Esophagus muscularis mucosa (tissue), 4 donors: ENCODE measurements at regions not wholly inside any gene's neighbourhood (a gene's known extent, or its start where the extent isn't known, plus 50 kb on each side); places are given as distances from the start of the nearest gene placed in this dataset.
A peak's percentile ranks its signal among the peaks of the same experiment; 100 is the strongest.

Experiments
- DNase-seq: peaks from one replicate; pipeline ENCODE4 v3.0.0-alpha.2; 2017; ENCODE audit errors: extremely low spot score
- H3K27ac ChIP-seq, 4 donors: fragments of 200-600 bp; sonication (generic); replicated peaks in 1 of 4; 1 replicate in 3 of 4; 2 replicates in 1 of 4; pipeline ENCODE4 v1.5.1; 2016 to 2019; ENCODE audit warnings: mild to moderate bottlenecking in 1 of 4
- H3K27me3 ChIP-seq, 4 donors: fragments of 200-600 bp; sonication (generic); one replicate each; pipeline versions ENCODE4 v1.5.1 to v1.6.0; 2016 to 2019
- H3K36me3 ChIP-seq, 4 donors: fragments of 200-600 bp; sonication (generic); one replicate each; pipeline ENCODE4 v1.5.1; 2016 to 2019
- H3K4me1 ChIP-seq, 4 donors: fragments of 200-600 bp; sonication (generic); one replicate each; pipeline ENCODE4 v1.5.1; 2016 to 2019
- H3K4me3 ChIP-seq, 4 donors: fragments of 200-600 bp; sonication (generic); 1 replicate in 2 of 4; 2 replicates in 2 of 4; pipeline ENCODE4 v1.5.1; 2016 to 2019; ENCODE audit warnings: mild to moderate bottlenecking in 4 of 4, moderate library complexity in 1 of 4
- H3K9me3 ChIP-seq, 4 donors: fragments of 200-600 bp; sonication (generic); 1 replicate in 3 of 4; 2 replicates in 1 of 4; pipeline ENCODE4 v1.5.1; 2016 to 2019
- EP300 ChIP-seq: sonication (generic); formaldehyde crosslinking; IDR thresholded peaks from one replicate; pipeline ENCODE4 v1.6.1; 2017; ENCODE audit warnings: antibody characterized with exemption
- POLR2A ChIP-seq: fragments of 450-650 bp; IDR thresholded peaks from one replicate; pipeline ENCODE4 v1.6.1; 2017; ENCODE audit warnings: antibody characterized with exemption, moderate library complexity, mild to moderate bottlenecking, low read depth
- POLR2AphosphoS5 ChIP-seq, 2 donors: sonication (generic); formaldehyde crosslinking; IDR thresholded peaks; one replicate each; pipeline ENCODE4 v1.6.1; 2017; ENCODE audit warnings: antibody characterized with exemption in 2 of 2
- WGBS: methylation state at CpG from one replicate; pipeline ENCODE4 v1.1.5; 2018; 5-methylcytosine and 5-hydroxymethylcytosine counted together
- intact Hi-C: fragments of 100-400 bp; cut with DNase I; formaldehyde crosslinking; loops from one replicate; pipeline ENCODE4 v1.15.1; 2023
- TF ChIP-seq, protein P1 (sequence below), 3 experiments: fragments of 200-600 bp in 2 of 3; fragments of 450-650 bp in 1 of 3; sonication (generic) in 2 of 3; IDR thresholded peaks; one replicate each; pipeline ENCODE4 v1.5.1; 2017 to 2019; ENCODE audit warnings: antibody characterized with exemption in 3 of 3, mild to moderate bottlenecking in 2 of 3, moderate library complexity in 1 of 3

DNA sequence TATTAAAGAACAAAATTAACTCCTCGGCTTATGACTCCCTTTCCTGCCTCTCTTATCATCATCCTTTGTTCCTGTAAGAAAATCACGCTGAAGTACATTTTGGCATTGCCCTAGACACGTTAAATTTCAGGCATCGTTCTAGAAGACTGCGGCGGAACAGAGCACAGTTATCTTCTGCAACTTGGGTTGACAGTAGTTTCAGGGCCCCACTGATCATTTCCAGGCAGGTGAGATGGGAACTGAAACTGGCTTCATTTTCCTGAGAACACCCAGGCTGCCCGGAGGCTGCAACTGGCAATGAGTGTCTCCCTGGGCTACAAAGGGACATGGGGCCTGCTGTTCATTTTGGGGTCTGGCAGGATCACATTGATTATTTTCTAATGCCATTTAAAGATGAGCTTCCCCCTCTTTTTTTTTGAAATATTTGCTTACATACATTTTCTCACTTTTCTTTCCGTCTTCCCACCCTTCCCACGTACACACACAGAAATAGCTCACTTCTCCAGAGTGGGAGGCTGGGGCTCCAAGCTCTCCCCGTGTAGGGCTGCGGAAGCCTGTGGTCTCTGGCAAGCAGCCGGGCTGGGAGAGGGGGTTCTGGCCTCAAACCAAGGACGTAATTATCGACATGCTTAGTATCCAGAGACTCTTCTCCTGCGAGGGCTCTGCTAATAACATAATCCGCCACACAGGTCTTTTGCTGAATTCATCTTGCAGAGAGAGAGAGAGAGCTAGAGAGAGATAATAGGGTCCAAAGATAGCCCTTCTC lies 267.4 kb downstream of the ABHD5 start:
- Histone ChIP-seq H3K36me3 (no peaks in the 10 kb centered on the region), H3K4me1 (peaks cover 0 to 10% (median 6%) of the 10 kb centered on the region in 4 donors), H3K27ac (no peak overlapping the region), H3K9me3 (no peaks in the 10 kb centered on the region), H3K27me3 (peaks cover 0 to 44% (median 0%) of the 10 kb centered on the region in 4 donors), H3K4me3 (no peak overlapping the region)
- DNase-seq, result no peak
- intact Hi-C loops, result no loop called here
- WGBS, result 62% methylated on average over 16 of the region's 16 CpGs
- TF ChIP-seq EP300 (no peak), POLR2AphosphoS5 (IDR thresholded peaks at IDR 0.05) (no peak), POLR2A (no peak)
- TF ChIP-seq, protein P1, sequence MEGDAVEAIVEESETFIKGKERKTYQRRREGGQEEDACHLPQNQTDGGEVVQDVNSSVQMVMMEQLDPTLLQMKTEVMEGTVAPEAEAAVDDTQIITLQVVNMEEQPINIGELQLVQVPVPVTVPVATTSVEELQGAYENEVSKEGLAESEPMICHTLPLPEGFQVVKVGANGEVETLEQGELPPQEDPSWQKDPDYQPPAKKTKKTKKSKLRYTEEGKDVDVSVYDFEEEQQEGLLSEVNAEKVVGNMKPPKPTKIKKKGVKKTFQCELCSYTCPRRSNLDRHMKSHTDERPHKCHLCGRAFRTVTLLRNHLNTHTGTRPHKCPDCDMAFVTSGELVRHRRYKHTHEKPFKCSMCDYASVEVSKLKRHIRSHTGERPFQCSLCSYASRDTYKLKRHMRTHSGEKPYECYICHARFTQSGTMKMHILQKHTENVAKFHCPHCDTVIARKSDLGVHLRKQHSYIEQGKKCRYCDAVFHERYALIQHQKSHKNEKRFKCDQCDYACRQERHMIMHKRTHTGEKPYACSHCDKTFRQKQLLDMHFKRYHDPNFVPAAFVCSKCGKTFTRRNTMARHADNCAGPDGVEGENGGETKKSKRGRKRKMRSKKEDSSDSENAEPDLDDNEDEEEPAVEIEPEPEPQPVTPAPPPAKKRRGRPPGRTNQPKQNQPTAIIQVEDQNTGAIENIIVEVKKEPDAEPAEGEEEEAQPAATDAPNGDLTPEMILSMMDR (IDR thresholded peaks at IDR 0.05), result no peak

DNA sequence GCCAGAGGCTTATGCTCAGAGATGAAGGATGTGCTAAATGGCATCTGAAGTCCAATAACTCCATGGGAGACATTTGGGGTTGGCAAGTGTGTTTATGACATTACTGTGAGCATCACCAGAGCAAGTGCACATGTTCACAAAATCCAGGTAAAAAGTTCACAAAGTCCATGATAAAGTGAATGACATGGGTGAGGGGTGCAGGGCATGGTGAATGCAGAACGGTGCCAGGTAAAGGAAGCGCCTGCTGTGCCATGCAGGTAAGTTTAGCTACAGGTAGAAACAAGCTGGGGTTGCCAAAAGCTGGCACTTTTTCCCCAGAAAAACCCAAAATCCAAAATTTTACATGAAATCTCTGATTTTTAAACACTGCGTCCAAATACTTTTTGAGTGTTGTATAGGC lies 268.2 kb downstream of the ABHD5 start:
- WGBS, result 96% methylated on average over 3 of the region's 3 CpGs
- Histone ChIP-seq H3K4me1 (peaks cover 0 to 3% (median under 1%) of the 10 kb centered on the region in 4 donors), H3K4me3 (no peak overlapping the region), H3K9me3 (no peaks in the 10 kb centered on the region), H3K36me3 (no peaks in the 10 kb centered on the region), H3K27ac (no peak overlapping the region), H3K27me3 (peaks cover 0 to 51% (median 0%) of the 10 kb centered on the region in 4 donors)
- TF ChIP-seq, protein P1 (IDR thresholded peaks at IDR 0.05), result no peak
- no peak for TF ChIP-seq POLR2A
- TF ChIP-seq EP300, result no peak
- no peak for TF ChIP-seq POLR2AphosphoS5 (IDR thresholded peaks at IDR 0.05)
- DNase-seq, result peak; percentile 57
- intact Hi-C loops, result no loop called here

DNA sequence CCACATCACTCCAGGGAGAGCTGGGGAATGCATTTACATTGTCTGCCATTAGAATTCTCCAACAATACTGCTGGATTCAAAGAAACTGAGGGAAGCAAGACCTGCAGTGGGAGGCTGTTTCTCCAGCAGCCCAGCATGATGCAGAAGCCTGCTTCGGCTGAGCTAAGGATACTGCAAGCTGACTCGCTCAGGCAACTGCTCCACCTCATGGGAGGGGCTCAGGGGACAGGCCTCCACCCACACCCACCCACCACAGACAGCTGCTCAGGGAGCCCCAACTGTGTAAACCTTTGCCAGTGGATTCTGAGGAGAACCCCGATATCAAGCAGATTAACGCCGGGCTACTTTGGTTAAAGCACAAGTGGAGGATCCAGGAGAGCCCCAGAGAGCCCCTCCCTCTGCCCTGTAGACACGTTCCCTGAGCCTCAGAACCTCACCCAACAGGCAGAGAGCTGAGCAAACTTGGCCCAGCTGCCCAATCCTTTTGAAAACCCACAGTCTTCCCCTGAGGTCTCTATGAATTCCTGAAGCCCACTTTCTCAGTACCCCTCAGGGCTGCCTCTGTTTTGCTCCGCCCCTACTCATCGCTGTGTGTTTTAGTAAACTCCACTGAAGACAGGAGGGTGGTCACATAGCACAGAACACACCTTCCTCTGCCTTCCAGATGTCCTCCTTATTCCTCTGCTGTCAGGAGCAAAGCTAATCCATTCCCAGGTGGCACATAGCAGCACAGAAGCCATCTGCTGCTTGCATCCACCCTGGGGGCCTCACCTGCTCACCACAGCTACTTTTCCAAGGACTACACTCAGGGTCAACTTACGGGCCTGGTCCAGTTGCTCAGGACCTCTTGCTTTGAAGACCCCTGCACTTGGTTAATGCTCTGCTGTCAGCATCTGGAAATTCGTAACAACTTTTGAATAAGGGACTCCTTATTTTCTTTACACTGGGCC lies 269.0 kb downstream of the ABHD5 start:
- no peak overlapping the region for H3K4me3 ChIP-seq
- H3K9me3 ChIP-seq, result no peaks in the 10 kb centered on the region
- H3K4me1 ChIP-seq, result no peaks in the 10 kb centered on the region
- TF ChIP-seq EP300 (no peak), POLR2AphosphoS5 (IDR thresholded peaks at IDR 0.05) (no peak), POLR2A (no peak)
- TF ChIP-seq, protein P1 (IDR thresholded peaks at IDR 0.05), result no peak
- 82% methylated on average over 9 of the region's 10 CpGs for WGBS
- peaks cover 0 to 51% (median 0%) of the 10 kb centered on the region in 4 donors for H3K27me3 ChIP-seq
- no peak overlapping the region for H3K27ac ChIP-seq
- DNase-seq, result peak; percentile 87
- intact Hi-C loops, result no loop called here
- H3K36me3 ChIP-seq, result no peaks in the 10 kb centered on the region

DNA sequence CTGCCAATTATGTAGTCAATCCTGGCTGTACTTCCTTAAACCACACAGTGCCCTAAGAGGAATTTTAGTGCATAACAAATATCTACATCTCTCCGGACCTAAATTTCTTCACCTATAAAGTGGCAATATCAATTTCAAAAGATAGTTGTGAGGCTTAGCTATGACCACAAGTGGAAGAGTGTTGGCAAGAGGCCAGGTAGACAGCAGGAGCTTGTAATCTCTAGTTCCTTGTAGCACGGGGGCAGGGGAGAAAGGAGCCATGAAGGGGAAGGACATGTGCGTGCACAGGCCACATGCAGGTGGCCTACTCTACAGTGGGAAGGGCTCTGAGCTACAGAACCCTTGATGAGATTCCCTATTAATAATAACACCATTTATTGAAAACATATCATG lies 269.7 kb downstream of the ABHD5 start:
- H3K4me1 ChIP-seq, result no peaks in the 10 kb centered on the region
- no peaks in the 10 kb centered on the region for H3K36me3 ChIP-seq
- TF ChIP-seq EP300 (no peak), POLR2AphosphoS5 (IDR thresholded peaks at IDR 0.05) (no peak)
- TF ChIP-seq, protein P1 (IDR thresholded peaks at IDR 0.05), result no peak
- no peaks in the 10 kb centered on the region for H3K9me3 ChIP-seq
- WGBS, result 39% methylated on average over 3 of the region's 3 CpGs
- H3K27me3 ChIP-seq, result peaks cover 0 to 56% (median 0%) of the 10 kb centered on the region in 4 donors
- DNase-seq, result no peak
- no peak overlapping the region for H3K4me3 ChIP-seq
- no peak overlapping the region for H3K27ac ChIP-seq
- intact Hi-C loops, result no loop called here
